SIG-M5 (cell line): ENCODE measurements at regions not wholly inside any gene's neighbourhood (a gene's known extent, or its start where the extent isn't known, plus 50 kb on each side); places are given as distances from the start of the nearest gene placed in this dataset.
"Not testable (repeated sequence)": the region's sequence is repeated elsewhere in the genome, so short reads cannot be mapped to it uniquely, and the experiment has no call there.

Source experiments
- DNase-seq: peaks from one replicate; lab custom pipeline; 2025; lab: John Stamatoyannopoulos, UW

GRCh38 chr13:65595916-65596315, 1634.2 kb downstream of the PCDH9 start:
- DNase-seq = no peak

GRCh38 chr13:65594298-65594781, 1635.8 kb downstream of the PCDH9 start:
- DNase-seq = no peak

- no peak for DNase-seq
Measured at GRCh38 chr13:65593298-65593874, 1636.8 kb downstream of the PCDH9 start.

- no peak for DNase-seq
Measured at GRCh38 chr13:65592731-65593130, 1637.4 kb downstream of the PCDH9 start.

GRCh38 chr13:65585346-65585745, 1644.8 kb downstream of the PCDH9 start:
- DNase-seq = no peak

GRCh38 chr13:65584126-65584525, 1646.0 kb downstream of the PCDH9 start:
- no peak for DNase-seq

GRCh38 chr13:65582160-65582559, 1648.0 kb downstream of the PCDH9 start:
- DNase-seq = no peak

GRCh38 chr13:65564561-65564960, 1665.6 kb downstream of the PCDH9 start:
- DNase-seq = not testable (repeated sequence)

GRCh38 chr13:65562305-65562704, 1667.8 kb downstream of the PCDH9 start:
- no peak for DNase-seq

- no peak for DNase-seq
Measured at GRCh38 chr13:65560936-65561335, 1669.2 kb downstream of the PCDH9 start.

GRCh38 chr13:65555962-65556361, 1674.2 kb downstream of the PCDH9 start:
- no peak for DNase-seq

- DNase-seq = no peak
Measured at GRCh38 chr13:65553096-65553727, 1676.9 kb downstream of the PCDH9 start.

- no peak for DNase-seq
Measured at GRCh38 chr13:65551208-65551607, 1678.9 kb downstream of the PCDH9 start.

GRCh38 chr13:65540175-65540574, 1690.0 kb downstream of the PCDH9 start:
- DNase-seq = no peak

GRCh38 chr13:65535370-65535769, 1694.8 kb downstream of the PCDH9 start:
- DNase-seq = no peak

GRCh38 chr13:65532231-65532630, 1697.9 kb downstream of the PCDH9 start:
- DNase-seq = no peak

- DNase-seq = no peak
Measured at GRCh38 chr13:65530688-65531087, 1699.4 kb downstream of the PCDH9 start.

- no peak for DNase-seq
Measured at GRCh38 chr13:65529541-65529940, 1700.6 kb downstream of the PCDH9 start.

GRCh38 chr13:65508745-65509144, 1721.4 kb downstream of the PCDH9 start:
- DNase-seq = no peak

- DNase-seq = no peak
Measured at GRCh38 chr13:65508338-65508737, 1721.8 kb downstream of the PCDH9 start.

- DNase-seq = no peak
Measured at GRCh38 chr13:65505941-65506340, 1724.2 kb downstream of the PCDH9 start.

GRCh38 chr13:65504213-65504612, 1725.9 kb downstream of the PCDH9 start:
- no peak for DNase-seq

- no peak for DNase-seq
Measured at GRCh38 chr13:65500481-65500880, 1729.7 kb downstream of the PCDH9 start.

GRCh38 chr13:65499256-65499655, 1730.9 kb downstream of the PCDH9 start:
- DNase-seq = no peak
